ENCODE measurements at regions not wholly inside any gene's neighbourhood (a gene's known extent, or its start where the extent isn't known, plus 50 kb on each side); places are given as distances from the start of the nearest gene placed in this dataset.
"Not testable (repeated sequence)": the region's sequence is repeated elsewhere in the genome, so short reads cannot be mapped to it uniquely, and the experiment has no call there.

- peaks cover 8% of the 10 kb centered on the region; the same call in 2 of the 3 replicates for H3K36me3 Mint-ChIP-seq (ENCODE audit: low read depth)
- H3F3A ChIP-seq (replicated peaks; ENCODE audit: low read depth), result no peaks in the 10 kb centered on the region
- no peak overlapping the region for H3K27ac Mint-ChIP-seq
- no peak overlapping the region for H3K4me3 Mint-ChIP-seq
- no peak for ATAC-seq
- no peaks in the 10 kb centered on the region for H3K36me3 ChIP-seq (ENCODE audit: insufficient read depth)
- no peak overlapping the region for H2AFZ ChIP-seq
- no peaks in the 10 kb centered on the region for H3K4me1 ChIP-seq (ENCODE audit: insufficient read depth)
- DNase-seq (ENCODE audit: low spot score), result no peak
- H3K4me3 ChIP-seq, result no peak overlapping the region
- peaks cover 25% of the 10 kb centered on the region for H3K9me3 Mint-ChIP-seq
- no peak overlapping the region for H3K4me2 ChIP-seq
- H3K9me2 ChIP-seq (ENCODE audit: insufficient read depth), result no peaks in the 10 kb centered on the region
- no peaks in the 10 kb centered on the region for H3K79me2 ChIP-seq (replicated peaks; ENCODE audit: insufficient read depth)
- peaks cover 2% of the 10 kb centered on the region; the same call in 1 of the 3 replicates for H3K4me1 Mint-ChIP-seq
- no peaks in the 10 kb centered on the region for H3K27me3 ChIP-seq (ENCODE audit: insufficient read depth)
- TF ChIP-seq ZNF114 (CRISPR knock-in tag; IDR thresholded peaks at IDR 0.05), result no peak
- TF ChIP-seq JUNB (IDR thresholded peaks at IDR 0.05; ENCODE audit: unreplicated experiment), result no peak
- no peak overlapping the region for H3K27ac ChIP-seq (ENCODE audit: low read depth)
- H3K27me3 Mint-ChIP-seq (ENCODE audit: insufficient read depth, low read depth, poor library complexity), result peaks cover 3% of the 10 kb centered on the region
- H4K20me1 ChIP-seq (replicated peaks; ENCODE audit: insufficient read depth), result no peaks in the 10 kb centered on the region
Measured at GRCh38 chr2:133894429-133894828, 326.2 kb upstream of the NCKAP5 start.

GRCh38 chr2:133897838-133898237 is 329.6 kb upstream of the NCKAP5 start:
- not testable (repeated sequence) for H3K27ac ChIP-seq (ENCODE audit: low read depth); H3K9me2 ChIP-seq (ENCODE audit: insufficient read depth); H3K27me3 Mint-ChIP-seq (ENCODE audit: insufficient read depth, low read depth, poor library complexity); H2AFZ ChIP-seq; H3K36me3 Mint-ChIP-seq (ENCODE audit: low read depth); H3K36me3 ChIP-seq (ENCODE audit: insufficient read depth); H4K20me1 ChIP-seq (replicated peaks; ENCODE audit: insufficient read depth); H3K4me1 Mint-ChIP-seq; H3K79me2 ChIP-seq (replicated peaks; ENCODE audit: insufficient read depth); H3K4me3 ChIP-seq; DNase-seq (ENCODE audit: low spot score); H3K27me3 ChIP-seq (ENCODE audit: insufficient read depth); H3K4me3 Mint-ChIP-seq; H3K27ac Mint-ChIP-seq; ATAC-seq; H3K4me2 ChIP-seq; H3K4me1 ChIP-seq (ENCODE audit: insufficient read depth); H3F3A ChIP-seq (replicated peaks; ENCODE audit: low read depth)
- peaks cover 23% of the 10 kb centered on the region for H3K9me3 Mint-ChIP-seq

- H3K9me2 ChIP-seq (ENCODE audit: insufficient read depth), result 0 out of 2 replicates have a peak, but pooled peaks cover 3% of the 10 kb centered on the region
- Mint-ChIP-seq H3K27me3 (ENCODE audit: insufficient read depth, low read depth, poor library complexity) (no peaks in the 10 kb centered on the region), H3K36me3 (ENCODE audit: low read depth) (no peaks in the 10 kb centered on the region), H3K27ac (no peak overlapping the region), H3K4me3 (no peak overlapping the region), H3K4me1 (no peaks in the 10 kb centered on the region), H3K9me3 (peaks cover 5% of the 10 kb centered on the region; the same call in 2 of the 3 replicates)
- H3K36me3 ChIP-seq (ENCODE audit: insufficient read depth), result no peaks in the 10 kb centered on the region
- H3K27me3 ChIP-seq (ENCODE audit: insufficient read depth), result no peaks in the 10 kb centered on the region
- no peaks in the 10 kb centered on the region for H4K20me1 ChIP-seq (replicated peaks; ENCODE audit: insufficient read depth)
- DNase-seq (ENCODE audit: low spot score) (no peak), ATAC-seq (no peak)
- no peak overlapping the region for H3K27ac ChIP-seq (ENCODE audit: low read depth)
- H3K79me2 ChIP-seq (replicated peaks; ENCODE audit: insufficient read depth), result no peaks in the 10 kb centered on the region
- no peaks in the 10 kb centered on the region for H3F3A ChIP-seq (replicated peaks; ENCODE audit: low read depth)
- H2AFZ ChIP-seq, result no peak overlapping the region
- no peak overlapping the region for H3K4me3 ChIP-seq
- no peaks in the 10 kb centered on the region for H3K4me1 ChIP-seq (ENCODE audit: insufficient read depth)
- H3K4me2 ChIP-seq, result no peak overlapping the region
- TF ChIP-seq EZH2 (IDR thresholded peaks at IDR 0.05; ENCODE audit: low read depth, unreplicated experiment) (no peak), CTCF (conservative IDR thresholded peaks at IDR 0.05; ENCODE audit: low read depth in 2 of 2) (no peak), POLR2AphosphoS5 (IDR thresholded peaks at IDR 0.05; ENCODE audit: low read depth) (no peak), CREB1 (CRISPR knock-in tag; IDR thresholded peaks at IDR 0.05; ENCODE audit: low read depth) (no peak), NANOG (IDR thresholded peaks at IDR 0.05; ENCODE audit: borderline replicate concordance) (no peak), ZNF462 (CRISPR knock-in tag; IDR thresholded peaks at IDR 0.05) (no peak), JUNB (IDR thresholded peaks at IDR 0.05; ENCODE audit: unreplicated experiment) (no peak)
Measured at GRCh38 chr2:133900909-133901308, 332.6 kb upstream of the NCKAP5 start.

All from GM23338 (cell line).